CD4-positive, alpha-beta T cell (primary cell): ENCODE measurements at regions not wholly inside any gene's neighbourhood (a gene's known extent, or its start where the extent isn't known, plus 50 kb on each side); places are given as distances from the start of the nearest gene placed in this dataset.

Experiments used
- ATAC-seq: fragments of 200-7000 bp; cut with Tn5 transposase; one replicate; pipeline ENCODE4 v1.10.0; 2022; ENCODE audit warnings: mild to moderate bottlenecking; ENCODE audit not compliant: poor library complexity
- CTCF ChIA-PET: fragments of 350-600 bp; sonication (Branson Sonifier 250); formaldehyde crosslinking; loops from one replicate; lab custom pipeline; 2021; ENCODE audit warnings: antibody characterized with exemption, inconsistent platforms; lab: Charles Lee
- POLR2A ChIA-PET: fragments of 350-600 bp; sonication (Branson Sonifier 250); formaldehyde crosslinking; loops from one replicate; lab custom pipeline; 2021; ENCODE audit warnings: antibody characterized with exemption, inconsistent platforms; lab: Charles Lee
- DNase-seq, 14 experiments: peaks; one replicate each; pipeline ENCODE4 v3.0.0-alpha.2; 2013 to 2020; ENCODE audit warnings: mixed read lengths in 2 of 14
- H3K27ac ChIP-seq, 2 donors: one replicate each; pipeline versions ENCODE4 v1.5.1 to v1.7.0; 2013; ENCODE audit warnings: low read length in 2 of 2, low read depth in 1 of 2, mild to moderate bottlenecking in 1 of 2
- H3K27me3 ChIP-seq, 2 experiments: 1 replicate in 1 of 2; 2 replicates in 1 of 2; pipeline versions ENCODE4 v1.6.1 to v1.7.0; 2013; ENCODE audit warnings: low read length in 2 of 2, control low read depth in 1 of 2, mild to moderate bottlenecking in 1 of 2, moderate library complexity in 1 of 2; ENCODE audit not compliant: insufficient read depth in 2 of 2, control insufficient read depth in 1 of 2
- H3K36me3 ChIP-seq: one replicate; pipeline ENCODE4 v1.6.1; 2013; ENCODE audit warnings: low read length, control low read depth; ENCODE audit not compliant: insufficient read depth
- H3K4me1 ChIP-seq: one replicate; pipeline ENCODE4 v1.6.1; 2013; ENCODE audit warnings: low read length, control low read depth; ENCODE audit not compliant: insufficient read depth
- H3K4me3 ChIP-seq: one replicate; pipeline ENCODE4 v1.5.1; 2013; ENCODE audit warnings: mild to moderate bottlenecking, low read length, moderate library complexity
- H3K9me3 ChIP-seq, 2 experiments: 1 replicate in 1 of 2; 2 replicates in 1 of 2; pipeline versions ENCODE4 v1.6.1 to v1.7.0; 2013; ENCODE audit warnings: low read length in 2 of 2, mild to moderate bottlenecking in 2 of 2, control low read depth in 1 of 2, moderate library complexity in 1 of 2; ENCODE audit not compliant: control insufficient read depth in 1 of 2, insufficient read depth in 1 of 2
- H3K27ac Mint-ChIP-seq: one replicate; pipeline ENCODE4 v1.8.0; 2020; ENCODE audit warnings: mixed read lengths
- H3K27me3 Mint-ChIP-seq: one replicate; pipeline ENCODE4 v1.8.0; 2021; ENCODE audit warnings: mixed read lengths
- H3K36me3 Mint-ChIP-seq: one replicate; pipeline ENCODE4 v1.8.0; 2021; ENCODE audit warnings: low read depth, mixed read lengths
- H3K4me1 Mint-ChIP-seq: one replicate; pipeline ENCODE4 v1.8.0; 2021; ENCODE audit warnings: low read depth, mixed read lengths
- H3K4me3 Mint-ChIP-seq: one replicate; pipeline ENCODE4 v1.8.0; 2020; ENCODE audit warnings: mild to moderate bottlenecking, mixed read lengths
- H3K9me3 Mint-ChIP-seq: one replicate; pipeline ENCODE4 v1.8.0; 2020; ENCODE audit warnings: mixed read lengths
- intact Hi-C, 2 experiments: fragments of 100-400 bp; cut with DNase I in 1 of 2; cut with micrococcal nuclease in 1 of 2; formaldehyde crosslinking; loops; one replicate each; pipeline versions ENCODE4 v1.15.1 to v1.9.0; 2023 to 2025; cut with DNase I, micrococcal nuclease
- TF ChIP-seq, protein P1 (sequence below): fragments of 200-600 bp; IDR thresholded peaks from one replicate; pipeline ENCODE4 v1.8.0; 2022; ENCODE audit warnings: antibody characterized with exemption, mild to moderate bottlenecking

DNA sequence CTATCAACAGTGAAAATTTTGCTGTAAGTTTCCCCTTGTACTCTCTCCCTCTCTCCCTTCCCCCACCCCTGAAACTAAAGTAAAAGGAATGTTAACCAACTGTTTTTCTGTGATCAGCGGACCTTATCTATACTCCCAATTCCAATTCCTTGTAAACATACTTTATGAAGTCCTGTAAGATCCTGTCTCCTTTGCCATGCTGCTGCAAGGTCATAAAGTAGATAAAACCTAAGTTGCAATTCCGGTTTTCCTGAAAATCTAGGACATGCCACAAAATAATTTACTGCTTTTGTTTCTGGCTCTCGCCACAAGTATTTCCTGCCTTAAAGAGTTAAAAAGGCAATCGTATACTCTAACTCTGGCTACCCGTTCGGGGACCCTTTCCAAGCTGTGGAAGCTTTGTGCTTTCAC is 1469.0 kb downstream of the LRRC4C start:
- ATAC-seq (no peak), DNase-seq (no peak)
- Histone ChIP-seq H3K27ac (no peak overlapping the region), H3K36me3 (no peaks in the 10 kb centered on the region), H3K9me3 (peaks cover 0 to 12% of the 10 kb centered on the region in 2 experiments), H3K27me3 (no peaks in the 10 kb centered on the region), H3K4me1 (no peaks in the 10 kb centered on the region), H3K4me3 (no peak overlapping the region)
- Mint-ChIP-seq H3K36me3 (no peaks in the 10 kb centered on the region), H3K4me1 (no peaks in the 10 kb centered on the region), H3K27ac (no peak overlapping the region), H3K9me3 (peaks cover 12% of the 10 kb centered on the region), H3K4me3 (no peak overlapping the region), H3K27me3 (no peaks in the 10 kb centered on the region)
- TF ChIP-seq, protein P1, sequence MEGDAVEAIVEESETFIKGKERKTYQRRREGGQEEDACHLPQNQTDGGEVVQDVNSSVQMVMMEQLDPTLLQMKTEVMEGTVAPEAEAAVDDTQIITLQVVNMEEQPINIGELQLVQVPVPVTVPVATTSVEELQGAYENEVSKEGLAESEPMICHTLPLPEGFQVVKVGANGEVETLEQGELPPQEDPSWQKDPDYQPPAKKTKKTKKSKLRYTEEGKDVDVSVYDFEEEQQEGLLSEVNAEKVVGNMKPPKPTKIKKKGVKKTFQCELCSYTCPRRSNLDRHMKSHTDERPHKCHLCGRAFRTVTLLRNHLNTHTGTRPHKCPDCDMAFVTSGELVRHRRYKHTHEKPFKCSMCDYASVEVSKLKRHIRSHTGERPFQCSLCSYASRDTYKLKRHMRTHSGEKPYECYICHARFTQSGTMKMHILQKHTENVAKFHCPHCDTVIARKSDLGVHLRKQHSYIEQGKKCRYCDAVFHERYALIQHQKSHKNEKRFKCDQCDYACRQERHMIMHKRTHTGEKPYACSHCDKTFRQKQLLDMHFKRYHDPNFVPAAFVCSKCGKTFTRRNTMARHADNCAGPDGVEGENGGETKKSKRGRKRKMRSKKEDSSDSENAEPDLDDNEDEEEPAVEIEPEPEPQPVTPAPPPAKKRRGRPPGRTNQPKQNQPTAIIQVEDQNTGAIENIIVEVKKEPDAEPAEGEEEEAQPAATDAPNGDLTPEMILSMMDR: no peak
- POLR2A ChIA-PET: no interaction called here
- CTCF ChIA-PET: no interaction called here
- intact Hi-C loops: no loop called here

DNA sequence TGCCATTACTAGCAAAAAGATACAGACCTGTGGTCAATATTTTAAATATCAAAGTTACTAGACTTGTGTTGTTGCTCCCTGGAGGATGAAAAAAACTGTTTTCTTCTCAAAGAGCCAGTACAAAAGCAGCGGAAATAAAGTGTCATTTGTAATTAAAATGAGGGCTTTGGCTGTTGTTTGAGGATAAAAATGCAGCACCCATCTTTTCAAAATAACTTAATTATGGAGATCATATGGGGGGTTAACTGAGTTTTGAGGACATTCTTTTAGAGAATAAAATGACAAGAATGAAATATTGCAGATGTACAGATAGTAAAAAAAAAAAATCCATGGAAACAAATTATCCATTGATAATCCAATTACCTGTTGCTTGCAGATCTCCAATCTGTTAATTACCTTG is 1484.4 kb downstream of the LRRC4C start:
- ChIA-PET CTCF (no interaction called here), POLR2A (no interaction called here)
- intact Hi-C loops: no loop called here
- H3K27me3 Mint-ChIP-seq: no peaks in the 10 kb centered on the region
- Histone ChIP-seq H3K9me3 (peaks cover 0 to 6% of the 10 kb centered on the region in 2 experiments), H3K27me3 (no peaks in the 10 kb centered on the region), H3K36me3 (no peaks in the 10 kb centered on the region), H3K27ac (no peak overlapping the region), H3K4me3 (no peak overlapping the region), H3K4me1 (no peaks in the 10 kb centered on the region)
- TF ChIP-seq, protein P1: no peak
- peaks cover 7% of the 10 kb centered on the region for H3K9me3 Mint-ChIP-seq
- H3K36me3 Mint-ChIP-seq: no peaks in the 10 kb centered on the region
- H3K27ac Mint-ChIP-seq: no peak overlapping the region
- ATAC-seq (no peak), DNase-seq (no peak)
- H3K4me3 Mint-ChIP-seq: no peak overlapping the region
- no peaks in the 10 kb centered on the region for H3K4me1 Mint-ChIP-seq

DNA sequence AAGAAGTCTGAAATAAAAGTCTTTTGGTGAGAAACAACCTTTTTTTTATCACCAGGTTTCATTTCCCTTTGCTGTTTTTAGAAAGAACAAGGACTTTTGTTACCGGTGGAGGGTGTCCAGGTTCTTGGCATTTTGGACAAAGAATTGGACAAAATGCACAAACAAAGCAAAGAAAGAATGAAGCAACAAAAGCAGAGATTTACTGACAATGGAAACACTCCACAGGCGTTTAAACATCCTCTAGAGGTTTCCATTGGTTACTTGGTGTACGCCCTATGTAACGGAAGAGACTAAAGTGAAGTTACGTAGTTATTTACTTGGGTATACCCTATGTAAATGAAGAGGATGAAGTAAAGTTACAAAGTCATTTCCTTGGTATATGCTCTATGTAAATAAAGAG is 1487.0 kb downstream of the LRRC4C start:
- POLR2A ChIA-PET: no interaction called here
- no peaks in the 10 kb centered on the region for H3K4me1 ChIP-seq
- CTCF ChIA-PET: no interaction called here
- intact Hi-C loops: no loop called here
- H3K9me3 ChIP-seq: peaks cover 0 to 9% of the 10 kb centered on the region in 2 experiments
- no peaks in the 10 kb centered on the region for H3K36me3 ChIP-seq
- no peak overlapping the region for H3K27ac Mint-ChIP-seq
- DNase-seq (no peak), ATAC-seq (no peak)
- H3K27me3 ChIP-seq: no peaks in the 10 kb centered on the region
- no peaks in the 10 kb centered on the region for H3K36me3 Mint-ChIP-seq
- H3K27ac ChIP-seq: no peak overlapping the region
- H3K27me3 Mint-ChIP-seq: no peaks in the 10 kb centered on the region
- H3K4me1 Mint-ChIP-seq: no peaks in the 10 kb centered on the region
- no peak overlapping the region for H3K4me3 Mint-ChIP-seq
- TF ChIP-seq, protein P1: no peak
- no peak overlapping the region for H3K4me3 ChIP-seq
- H3K9me3 Mint-ChIP-seq: peaks cover 19% of the 10 kb centered on the region
